ENCODE measurements at regions not wholly inside any gene's neighbourhood (a gene's known extent, or its start where the extent isn't known, plus 50 kb on each side); places are given as distances from the start of the nearest gene placed in this dataset.

- no peak for DNase-seq
Observed at GRCh38 chr4:79017481-79017880, 78.2 kb upstream of the PAQR3 start.

DNA sequence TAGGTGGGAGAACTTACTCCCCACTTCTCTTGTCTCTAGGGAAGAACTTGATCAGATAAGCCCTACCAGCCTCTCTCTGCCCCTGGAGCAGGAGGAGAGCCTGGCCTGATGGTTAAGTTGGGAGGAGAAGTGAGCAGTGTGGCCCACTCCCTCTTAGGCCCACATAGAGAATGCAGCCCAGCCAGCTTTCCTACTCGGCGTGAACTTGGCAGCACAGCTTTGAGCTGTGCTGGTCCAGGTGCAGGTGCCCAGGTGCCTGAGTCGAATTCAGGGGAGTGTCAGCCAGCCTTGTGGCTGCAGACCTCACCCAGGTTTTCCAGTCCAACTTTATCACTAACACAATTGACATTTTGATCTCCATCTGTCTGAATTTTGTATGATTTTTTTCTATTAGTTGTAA, 77.6 kb upstream of the PAQR3 start:
- no peak for DNase-seq

DNA sequence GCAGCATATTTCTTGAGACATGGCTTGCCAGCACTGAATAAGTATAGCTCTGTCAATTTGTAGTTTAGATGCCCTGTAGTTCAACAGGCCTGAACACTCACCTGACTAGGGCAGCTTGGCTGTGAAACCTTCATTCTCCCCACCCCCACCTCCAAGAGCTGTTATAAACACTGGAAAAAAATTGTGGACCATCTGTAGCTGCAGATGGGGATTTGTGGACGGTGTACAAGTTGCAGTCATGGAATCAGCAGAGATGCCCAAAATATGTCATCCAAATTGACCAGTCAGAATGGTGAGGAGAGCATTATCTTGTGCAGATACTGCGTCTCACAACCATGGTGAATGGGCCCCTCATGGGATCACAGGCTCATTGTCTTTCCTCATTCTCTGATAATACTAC, 76.2 kb upstream of the PAQR3 start:
- DNase-seq, result no peak

GRCh38 chr4:79014230-79014629, 75.0 kb upstream of the PAQR3 start:
- no peak for DNase-seq

- DNase-seq, result no peak
Observed at GRCh38 chr4:79013756-79014155, 74.5 kb upstream of the PAQR3 start.

DNA sequence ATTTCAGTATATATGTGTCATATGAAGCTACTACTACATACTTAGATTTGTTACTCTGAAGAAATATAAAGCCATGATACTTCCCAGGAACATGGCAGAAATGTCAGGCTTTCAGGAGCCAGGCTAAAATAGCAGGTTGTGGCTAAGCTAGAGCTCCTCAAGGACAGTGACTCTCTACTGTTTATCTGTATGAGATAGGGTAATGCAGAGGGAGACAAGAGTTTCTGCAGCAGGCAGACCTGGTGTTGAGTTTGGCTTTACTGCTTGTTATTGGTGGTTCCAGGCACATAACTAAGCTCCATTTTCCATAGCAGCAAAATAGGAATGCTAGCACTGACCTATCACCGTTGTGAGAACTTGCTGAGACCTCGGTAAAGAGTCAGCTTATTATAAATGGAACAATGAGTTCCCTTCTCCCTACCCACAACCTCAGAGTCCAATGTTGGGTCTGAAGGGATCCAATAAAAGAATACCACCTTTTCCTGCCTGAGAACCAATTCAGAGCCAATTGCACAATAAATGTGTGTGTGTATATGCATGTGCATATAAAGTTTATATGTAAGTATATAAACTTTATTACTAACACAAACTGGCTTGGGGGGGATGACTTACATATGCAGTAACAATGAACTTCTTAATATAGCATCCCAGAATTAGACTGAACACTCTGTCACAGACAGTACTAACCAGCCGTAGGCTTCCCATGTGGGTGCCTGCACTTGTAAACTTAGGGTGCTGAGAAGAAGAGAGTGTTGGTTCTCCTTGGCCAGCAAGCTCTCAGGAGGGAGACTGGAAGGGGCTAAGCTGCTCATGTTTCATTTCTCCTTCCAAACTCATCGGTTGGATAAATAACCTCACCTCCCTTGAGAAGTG, 51.9 kb upstream of the PAQR3 start:
- DNase-seq, result no peak

DNA sequence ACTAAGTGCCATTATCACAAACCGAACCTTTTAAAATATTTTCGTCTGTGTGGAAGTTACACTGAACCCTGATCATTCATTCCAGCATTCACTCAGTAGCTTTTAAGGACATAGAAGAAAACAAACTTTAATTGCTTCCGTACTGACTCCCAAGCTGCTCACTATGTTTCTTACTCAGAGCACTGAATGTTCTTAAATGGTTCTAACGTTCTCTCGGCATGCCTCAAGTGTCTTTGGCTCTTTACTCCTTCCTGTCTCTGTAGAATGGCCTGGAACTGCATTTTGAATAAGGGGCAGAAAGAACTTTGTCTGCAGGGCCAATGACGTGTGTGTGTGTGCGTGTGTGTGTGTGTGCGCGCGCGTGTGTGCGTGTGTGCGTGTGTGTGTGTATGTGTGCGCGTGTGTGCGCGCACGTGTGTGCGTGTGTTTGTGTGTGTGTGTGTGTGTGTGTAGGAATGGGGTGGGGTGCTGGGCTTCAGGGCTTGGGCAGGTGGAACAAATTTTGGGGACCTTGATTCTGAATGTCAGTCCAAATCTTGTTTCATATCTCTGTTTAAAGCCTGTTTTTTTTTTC, 50.5 kb upstream of the PAQR3 start:
- DNase-seq, result no peak
